Dendritic cell treated with granulocyte-macrophage colony-stimulating factor and Interleukin-4, amounts not matched to agents 40 ng/mL and 50 ng/mL, for 4 days (primary cell): ENCODE measurements at regions not wholly inside any gene's neighbourhood (a gene's known extent, or its start where the extent isn't known, plus 50 kb on each side); places are given as distances from the start of the nearest gene placed in this dataset.

Experiments
- H3K27ac Mint-ChIP-seq: one replicate; pipeline ENCODE4 v1.8.0; 2022; ENCODE audit warnings: mild to moderate bottlenecking, mixed read lengths
- H3K27me3 Mint-ChIP-seq: one replicate; pipeline ENCODE4 v1.8.0; 2022; ENCODE audit warnings: mild to moderate bottlenecking, mixed read lengths
- H3K36me3 Mint-ChIP-seq: one replicate; pipeline ENCODE4 v1.8.0; 2022; ENCODE audit warnings: low read depth, mixed read lengths
- H3K4me1 Mint-ChIP-seq: one replicate; pipeline ENCODE4 v1.8.0; 2022; ENCODE audit warnings: low read depth, mixed read lengths
- H3K4me3 Mint-ChIP-seq: one replicate; pipeline ENCODE4 v1.8.0; 2022; ENCODE audit warnings: mild to moderate bottlenecking, moderate library complexity, mixed read lengths
- H3K9me3 Mint-ChIP-seq: one replicate; pipeline ENCODE4 v1.8.0; 2022; ENCODE audit warnings: mixed read lengths
- intact Hi-C: fragments of 100-400 bp; cut with micrococcal nuclease; formaldehyde crosslinking; loops from one replicate; pipeline ENCODE4 v1.15.0; 2022

GRCh38 chr1:23622284-23622683 is 63.0 kb upstream of the ID3 start:
- intact Hi-C loops = no loop called here
- Mint-ChIP-seq H3K4me1 (no peaks in the 10 kb centered on the region), H3K36me3 (no peaks in the 10 kb centered on the region), H3K4me3 (no peak overlapping the region), H3K27ac (no peak overlapping the region), H3K9me3 (peaks cover 9% of the 10 kb centered on the region), H3K27me3 (peaks cover 65% of the 10 kb centered on the region)

- Mint-ChIP-seq H3K4me1 (no peaks in the 10 kb centered on the region), H3K4me3 (no peak overlapping the region), H3K9me3 (peaks cover 2% of the 10 kb centered on the region), H3K27me3 (peaks cover 69% of the 10 kb centered on the region), H3K36me3 (no peaks in the 10 kb centered on the region), H3K27ac (no peak overlapping the region)
- intact Hi-C loops = no loop called here
Observed at GRCh38 chr1:23620605-23621004, 61.3 kb upstream of the ID3 start.

GRCh38 chr1:23619299-23620188 is 60.2 kb upstream of the ID3 start:
- no peaks in the 10 kb centered on the region for H3K4me1 Mint-ChIP-seq
- H3K4me3 Mint-ChIP-seq = peak overlapping the region; percentile 39
- no peaks in the 10 kb centered on the region for H3K36me3 Mint-ChIP-seq
- no peaks in the 10 kb centered on the region for H3K9me3 Mint-ChIP-seq
- peaks cover 76% of the 10 kb centered on the region for H3K27me3 Mint-ChIP-seq
- intact Hi-C loops = no loop called here
- no peak overlapping the region for H3K27ac Mint-ChIP-seq

- Mint-ChIP-seq H3K9me3 (no peaks in the 10 kb centered on the region), H3K27ac (no peak overlapping the region), H3K4me3 (no peak overlapping the region), H3K27me3 (peaks cover 74% of the 10 kb centered on the region), H3K4me1 (no peaks in the 10 kb centered on the region), H3K36me3 (no peaks in the 10 kb centered on the region)
- intact Hi-C loops = no loop called here
Observed at GRCh38 chr1:23618586-23619083, 59.3 kb upstream of the ID3 start.

DNA sequence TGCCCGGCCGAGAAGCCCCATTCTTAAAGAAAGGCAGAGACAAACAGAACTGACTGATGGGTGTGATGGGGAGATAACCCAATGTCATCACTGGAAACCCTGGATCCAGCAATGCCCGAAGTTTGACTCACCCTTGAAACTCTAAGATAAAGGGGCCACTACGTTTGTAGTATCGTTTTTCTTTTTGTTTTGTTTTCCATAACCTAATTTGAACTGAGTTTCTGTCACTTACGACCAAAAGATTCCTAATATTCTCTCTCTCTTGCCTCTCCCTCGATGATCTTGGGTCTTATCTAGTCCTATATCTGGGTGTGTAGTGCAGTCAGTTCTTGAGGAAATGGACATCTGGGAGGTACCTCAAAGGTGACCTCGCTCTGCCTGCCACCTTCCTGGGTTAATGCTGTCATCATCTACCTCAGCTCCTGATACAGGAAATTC is 57.8 kb upstream of the ID3 start:
- Mint-ChIP-seq H3K9me3 (no peaks in the 10 kb centered on the region), H3K4me3 (no peak overlapping the region), H3K36me3 (no peaks in the 10 kb centered on the region), H3K4me1 (no peaks in the 10 kb centered on the region), H3K27me3 (peaks cover 70% of the 10 kb centered on the region), H3K27ac (no peak overlapping the region)
- intact Hi-C loops = no loop called here

DNA sequence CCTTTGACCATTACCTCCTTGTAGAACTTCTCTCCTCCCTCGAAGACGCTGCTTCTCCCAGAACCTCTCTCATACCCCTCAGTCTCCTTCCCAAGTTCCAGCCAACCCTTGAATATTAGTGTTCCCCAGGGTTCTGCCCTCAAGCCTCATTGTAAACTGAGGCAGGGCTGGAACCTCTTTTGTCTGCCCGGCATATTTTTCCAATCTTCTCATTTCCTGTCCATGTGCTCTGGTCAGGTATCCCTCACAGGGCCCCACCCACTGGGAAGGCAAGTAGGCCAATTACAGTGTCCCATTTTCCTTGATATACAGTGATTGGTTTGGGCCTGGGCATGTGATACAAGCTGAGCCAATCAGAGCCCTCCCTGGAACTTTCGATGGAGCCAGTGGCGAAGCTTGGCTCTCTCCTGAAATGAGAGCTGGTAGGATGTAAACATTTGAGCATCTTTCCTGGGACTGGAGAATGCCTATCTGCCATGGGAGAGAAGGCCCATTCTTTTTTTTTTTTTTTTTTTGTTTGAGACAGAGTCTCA is 57.1 kb upstream of the ID3 start:
- H3K27me3 Mint-ChIP-seq = peaks cover 64% of the 10 kb centered on the region
- no peak overlapping the region for H3K4me3 Mint-ChIP-seq
- no peaks in the 10 kb centered on the region for H3K36me3 Mint-ChIP-seq
- H3K4me1 Mint-ChIP-seq = no peaks in the 10 kb centered on the region
- no peak overlapping the region for H3K27ac Mint-ChIP-seq
- no peaks in the 10 kb centered on the region for H3K9me3 Mint-ChIP-seq
- intact Hi-C loops = no loop called here

DNA sequence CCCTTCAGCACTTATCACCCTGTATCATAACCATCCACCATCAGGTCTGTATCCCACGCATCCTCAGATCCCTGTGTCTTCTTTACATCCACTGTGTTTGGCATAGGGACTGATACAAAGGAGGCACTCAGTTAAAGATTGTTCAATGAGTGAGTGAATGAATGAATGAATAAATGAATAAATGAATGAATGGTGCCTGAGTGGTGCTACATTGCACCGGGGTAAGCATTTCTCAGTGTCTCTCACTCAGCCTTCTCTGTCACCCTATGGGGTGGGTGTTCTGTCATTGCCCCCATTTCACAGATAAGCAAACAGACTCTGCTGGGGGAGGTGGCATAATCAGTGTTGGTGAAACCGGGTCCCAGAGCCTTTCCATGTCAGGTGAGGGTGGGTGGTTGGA is 56.6 kb upstream of the ID3 start:
- peaks cover 60% of the 10 kb centered on the region for H3K27me3 Mint-ChIP-seq
- H3K4me1 Mint-ChIP-seq = no peaks in the 10 kb centered on the region
- H3K9me3 Mint-ChIP-seq = no peaks in the 10 kb centered on the region
- no peak overlapping the region for H3K4me3 Mint-ChIP-seq
- H3K36me3 Mint-ChIP-seq = no peaks in the 10 kb centered on the region
- H3K27ac Mint-ChIP-seq = peak overlapping the region; percentile 13
- intact Hi-C loops = no loop called here

DNA sequence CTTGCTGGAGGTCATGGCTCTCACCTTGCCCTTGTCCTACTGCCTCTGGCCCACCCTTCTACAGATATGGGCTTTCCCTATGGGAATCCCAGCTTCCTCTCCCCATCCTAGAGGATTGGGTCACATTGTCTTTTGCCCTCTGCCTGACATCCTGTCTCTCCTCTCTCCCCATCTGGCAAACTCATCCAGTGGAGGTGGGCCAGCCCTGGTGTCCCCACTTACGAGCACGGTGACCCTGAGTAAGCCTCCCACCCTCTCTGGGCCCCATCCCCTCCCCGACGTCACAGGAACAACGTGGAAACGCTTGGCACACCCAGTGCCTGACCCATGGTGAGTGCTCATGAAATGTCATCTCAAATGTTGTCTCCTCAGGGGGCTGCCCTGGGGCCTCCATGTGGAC is 56.1 kb upstream of the ID3 start:
- no peak overlapping the region for H3K4me3 Mint-ChIP-seq
- intact Hi-C loops = no loop called here

DNA sequence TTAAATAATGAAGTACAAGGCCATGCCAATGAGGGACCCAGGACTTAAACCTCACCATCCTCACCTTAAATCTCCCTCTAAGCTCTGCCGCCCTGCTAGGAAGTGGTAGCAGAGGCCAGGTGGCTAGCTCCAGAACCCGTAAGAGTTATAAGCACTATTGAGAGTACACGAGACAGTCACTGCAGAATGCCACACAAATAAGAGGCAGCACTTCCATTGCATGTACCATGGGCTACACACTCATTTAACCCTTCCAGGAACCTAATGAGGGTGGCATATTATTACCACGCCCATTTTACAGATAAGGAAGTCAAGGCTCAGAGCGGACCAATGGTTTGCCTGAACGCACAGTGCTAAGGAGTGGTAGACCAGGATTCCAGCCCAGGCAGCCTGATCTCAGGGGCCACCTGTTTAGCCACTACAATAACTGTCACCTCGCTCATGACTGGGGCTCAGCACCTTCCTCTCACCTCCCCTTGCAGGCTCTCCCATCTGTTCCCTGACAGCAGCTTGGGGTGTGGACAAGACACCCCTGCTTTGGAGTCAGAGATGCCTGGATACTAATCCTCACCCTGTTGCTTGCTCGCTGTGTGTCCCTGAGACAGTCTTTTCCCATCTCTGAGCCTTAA is 54.8 kb upstream of the ID3 start:
- H3K36me3 Mint-ChIP-seq = no peaks in the 10 kb centered on the region
- H3K4me3 Mint-ChIP-seq = no peak overlapping the region
- H3K27ac Mint-ChIP-seq = no peak overlapping the region
- peaks cover 55% of the 10 kb centered on the region for H3K27me3 Mint-ChIP-seq
- no peaks in the 10 kb centered on the region for H3K9me3 Mint-ChIP-seq
- intact Hi-C loops = no loop called here
- H3K4me1 Mint-ChIP-seq = no peaks in the 10 kb centered on the region

More for the DNA sequence above, 56.1 kb upstream of the ID3 start:
- H3K27ac Mint-ChIP-seq = peak overlapping the region; percentile 13
- no peaks in the 10 kb centered on the region for H3K4me1 Mint-ChIP-seq
- peaks cover 60% of the 10 kb centered on the region for H3K27me3 Mint-ChIP-seq
- H3K9me3 Mint-ChIP-seq = no peaks in the 10 kb centered on the region
- no peaks in the 10 kb centered on the region for H3K36me3 Mint-ChIP-seq

DNA sequence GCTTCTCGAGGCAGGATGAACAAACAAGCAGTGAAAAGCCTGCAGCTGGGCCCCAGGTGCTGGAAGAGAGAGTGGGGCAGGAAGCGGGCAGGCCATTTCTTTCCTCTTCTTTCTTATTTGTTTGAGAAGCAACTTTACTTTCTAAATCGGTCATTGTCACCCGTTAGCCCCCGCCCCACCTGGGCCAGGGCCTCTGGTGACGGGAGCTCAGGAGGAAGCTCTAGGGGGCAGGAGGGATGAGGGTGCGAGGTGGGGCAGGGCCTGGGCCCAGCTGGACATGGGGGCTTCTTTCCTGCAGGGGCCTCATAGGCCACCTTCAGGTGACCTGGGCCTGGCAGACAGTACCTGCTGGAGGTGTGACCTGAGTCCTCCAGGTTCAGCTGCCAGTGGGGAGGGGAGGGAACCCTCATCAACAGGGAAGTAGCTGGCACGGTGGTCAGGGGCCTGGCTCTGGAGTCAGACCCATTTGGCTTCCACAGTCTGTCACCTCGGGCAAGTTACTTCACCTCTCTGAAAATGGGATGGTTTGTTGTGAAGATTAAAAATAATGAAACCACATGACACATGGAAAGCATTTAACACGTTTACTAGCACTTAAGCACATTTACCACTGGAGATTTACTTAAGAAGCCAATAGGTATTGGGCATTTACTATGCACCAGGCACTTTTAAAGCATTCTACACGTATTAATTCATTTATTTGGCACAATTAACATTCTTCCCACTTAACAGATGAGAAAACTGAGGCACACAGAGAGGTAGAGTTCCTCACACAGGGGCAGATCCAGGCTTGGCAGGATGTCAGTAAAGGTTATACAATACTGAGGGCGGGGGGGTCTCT is 54.1 kb upstream of the ID3 start:
- H3K27me3 Mint-ChIP-seq = peaks cover 53% of the 10 kb centered on the region
- no peaks in the 10 kb centered on the region for H3K4me1 Mint-ChIP-seq
- no peak overlapping the region for H3K27ac Mint-ChIP-seq
- H3K4me3 Mint-ChIP-seq = no peak overlapping the region
- H3K36me3 Mint-ChIP-seq = no peaks in the 10 kb centered on the region
- intact Hi-C loops = no loop called here
- H3K9me3 Mint-ChIP-seq = no peaks in the 10 kb centered on the region

DNA sequence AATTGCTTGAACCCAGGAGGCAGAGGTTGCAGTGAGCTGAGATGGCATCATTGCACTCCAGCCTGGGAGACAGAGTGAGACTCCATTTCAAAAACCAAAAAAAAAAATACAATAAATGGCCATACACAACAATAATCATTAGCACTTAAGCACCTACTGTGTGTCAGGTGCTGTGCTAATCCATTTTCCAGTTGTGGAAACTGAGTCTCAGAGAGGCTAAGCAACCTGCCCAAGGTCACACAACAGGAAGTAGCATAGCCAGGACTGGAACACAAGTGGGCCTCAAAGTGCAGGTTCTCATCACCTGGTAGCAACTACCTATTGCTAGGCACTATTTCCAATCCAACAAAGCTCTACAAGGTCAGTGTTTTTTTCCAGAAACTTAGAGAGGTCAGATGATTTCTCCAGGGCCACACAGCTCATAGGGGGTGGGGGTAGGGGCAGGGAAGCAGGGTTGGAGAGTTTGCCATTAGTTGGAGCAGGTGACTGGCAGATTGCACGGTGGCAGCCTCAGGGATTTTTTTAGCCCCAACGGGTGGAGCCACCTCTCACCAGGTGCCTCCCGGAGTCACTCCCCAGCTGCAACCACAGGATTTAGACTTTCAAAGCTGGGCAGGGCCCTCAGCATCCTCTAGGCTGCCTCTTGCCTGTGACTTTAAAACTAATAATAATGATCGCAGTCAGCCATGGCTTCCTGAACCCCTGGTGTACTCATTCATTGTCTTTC is 52.5 kb upstream of the ID3 start:
- H3K4me1 Mint-ChIP-seq = no peaks in the 10 kb centered on the region
- H3K4me3 Mint-ChIP-seq = no peak overlapping the region
- no peaks in the 10 kb centered on the region for H3K36me3 Mint-ChIP-seq
- H3K9me3 Mint-ChIP-seq = no peaks in the 10 kb centered on the region
- H3K27ac Mint-ChIP-seq = no peak overlapping the region
- peaks cover 50% of the 10 kb centered on the region for H3K27me3 Mint-ChIP-seq
- intact Hi-C loops = no loop called here

- no peaks in the 10 kb centered on the region for H3K36me3 Mint-ChIP-seq
- no peak overlapping the region for H3K4me3 Mint-ChIP-seq
- no peak overlapping the region for H3K27ac Mint-ChIP-seq
- no peaks in the 10 kb centered on the region for H3K4me1 Mint-ChIP-seq
- peaks cover 45% of the 10 kb centered on the region for H3K27me3 Mint-ChIP-seq
- intact Hi-C loops = no loop called here
- H3K9me3 Mint-ChIP-seq = no peaks in the 10 kb centered on the region
Observed at GRCh38 chr1:23610677-23611076, 51.4 kb upstream of the ID3 start.

GRCh38 chr1:23609971-23610370 is 50.7 kb upstream of the ID3 start:
- Mint-ChIP-seq H3K36me3 (no peaks in the 10 kb centered on the region), H3K27me3 (peaks cover 39% of the 10 kb centered on the region), H3K9me3 (no peaks in the 10 kb centered on the region), H3K4me3 (no peak overlapping the region), H3K27ac (no peak overlapping the region), H3K4me1 (no peaks in the 10 kb centered on the region)
- intact Hi-C loops = no loop called here
